A204.1 (cell line): ENCODE measurements at regions not wholly inside any gene's neighbourhood (a gene's known extent, or its start where the extent isn't known, plus 50 kb on each side); places are given as distances from the start of the nearest gene placed in this dataset.
"Not testable (repeated sequence)": the region's sequence is repeated elsewhere in the genome, so short reads cannot be mapped to it uniquely, and the experiment has no call there.

Experiments
- FAIRE-seq: peaks from 2 replicates; lab custom pipeline; 2012; peaks lifted over from hg19 to GRCh38; lab: Jason Lieb, UNC

DNA sequence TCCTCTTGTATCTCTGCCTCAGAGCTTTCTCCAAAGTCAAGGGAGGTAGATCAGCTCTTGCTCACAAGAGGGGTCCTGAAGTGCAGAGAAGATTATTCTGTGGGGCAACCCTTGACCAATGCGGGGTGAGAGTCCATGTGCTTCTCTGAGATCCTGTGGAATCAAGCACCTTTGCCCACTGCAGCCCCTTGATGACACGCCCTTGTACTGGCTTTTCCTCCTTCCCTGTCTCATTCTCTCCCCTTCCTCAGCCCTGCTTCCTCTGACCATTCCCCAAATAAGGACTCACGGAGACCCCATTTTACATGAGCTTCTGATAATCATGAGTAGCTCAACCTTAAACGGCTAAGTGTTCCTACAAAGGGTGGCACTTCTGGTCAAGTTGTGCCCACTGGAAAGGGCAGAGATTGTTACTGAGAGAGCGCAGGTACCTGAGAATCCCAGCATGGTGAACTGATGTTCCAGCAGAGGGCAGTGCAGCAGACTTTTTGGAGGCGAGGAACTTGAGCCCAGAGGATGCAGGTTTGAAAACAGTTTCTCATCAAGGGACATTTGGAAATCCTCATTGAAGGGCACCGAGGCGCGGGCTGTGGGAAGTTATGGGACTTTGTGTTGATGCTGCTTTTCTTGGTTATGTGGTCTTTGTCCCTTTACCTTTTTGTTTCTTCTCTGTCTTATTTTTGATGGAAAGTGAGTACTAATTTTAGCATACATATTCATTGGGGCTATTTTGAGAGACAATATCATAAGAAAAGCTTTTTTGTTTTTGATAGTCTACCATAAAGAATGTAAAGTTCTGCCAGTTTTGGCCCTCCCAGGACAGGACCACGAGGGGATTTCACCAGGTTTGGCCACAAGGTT is 201.3 kb downstream of the RBM46 start:
- no peak for FAIRE-seq

DNA sequence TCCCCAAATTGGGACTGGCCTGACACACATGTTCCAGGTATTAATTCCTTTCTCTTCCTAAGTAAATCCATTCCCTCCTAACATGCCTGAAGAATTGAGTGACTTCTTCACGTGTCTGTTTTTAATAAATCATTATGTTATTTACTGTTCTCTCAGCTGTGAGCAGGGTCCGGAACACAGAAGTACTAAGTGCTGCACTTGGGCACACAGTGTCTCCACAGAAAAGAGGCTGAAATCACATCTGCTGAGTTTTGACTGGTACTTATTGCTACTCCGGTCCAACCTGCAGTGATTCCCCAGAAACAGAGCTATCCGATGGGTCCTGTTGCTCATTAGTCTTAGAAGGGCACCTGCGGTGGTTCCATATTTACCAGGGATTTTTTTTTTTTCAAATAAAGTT is 202.6 kb downstream of the RBM46 start:
- FAIRE-seq = no peak

DNA sequence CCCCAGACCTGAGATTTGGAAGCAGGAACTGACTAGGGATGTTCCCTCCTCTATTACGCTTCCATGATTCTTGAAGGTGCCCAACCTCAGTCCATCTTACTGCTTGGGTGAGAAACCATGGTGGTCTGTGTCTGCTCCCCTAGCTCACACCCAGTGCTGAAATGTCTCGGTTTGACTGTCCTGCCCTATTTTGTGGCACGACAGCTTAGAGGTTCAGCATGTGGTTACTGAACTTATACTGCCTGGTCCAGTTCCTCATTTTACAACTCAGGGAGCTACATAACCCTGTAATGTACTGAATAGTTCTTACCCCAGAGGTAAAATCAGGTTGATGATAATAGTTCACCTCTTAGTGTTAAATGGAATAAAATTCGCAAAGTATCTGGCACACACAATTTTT is 203.1 kb downstream of the RBM46 start:
- FAIRE-seq = no peak

DNA sequence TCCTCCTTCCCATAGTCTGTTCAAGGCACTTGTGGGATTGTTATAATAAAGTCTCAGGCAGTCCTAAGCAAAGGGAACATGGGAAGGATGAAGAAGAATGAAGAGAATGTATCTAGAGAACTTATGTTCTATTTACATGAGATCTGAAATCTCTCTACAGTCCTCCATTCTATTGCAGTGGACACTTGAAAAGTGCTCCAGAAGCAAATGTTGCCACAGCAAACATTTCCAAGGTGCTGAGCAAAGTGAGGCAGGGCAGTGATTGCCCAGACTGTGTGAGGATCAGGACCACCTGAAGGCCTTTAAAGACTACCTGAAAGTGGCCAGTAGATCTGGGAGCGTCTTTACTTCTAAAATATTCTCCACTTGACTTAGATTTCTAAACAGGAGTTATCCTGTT is 203.5 kb downstream of the RBM46 start:
- no peak for FAIRE-seq

DNA sequence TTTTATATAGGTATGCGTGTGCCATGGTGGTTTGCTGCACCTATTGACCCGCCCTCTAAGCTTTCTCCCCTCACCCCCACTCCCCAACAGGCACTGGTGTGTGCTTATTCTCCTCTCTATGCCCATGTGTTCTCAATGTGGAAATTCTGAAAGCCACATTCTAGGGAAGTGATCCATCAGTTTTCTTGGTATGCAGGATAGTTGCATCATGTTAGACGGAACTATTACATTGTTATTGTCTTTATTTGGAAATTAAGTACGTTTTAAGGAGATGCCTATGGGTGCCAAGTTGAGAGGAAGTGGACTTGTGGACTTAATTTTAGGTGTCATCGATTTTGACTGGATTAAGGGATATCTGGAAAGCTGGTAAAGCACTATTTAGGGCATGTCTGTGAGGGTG is 204.6 kb downstream of the RBM46 start:
- FAIRE-seq = no peak

DNA sequence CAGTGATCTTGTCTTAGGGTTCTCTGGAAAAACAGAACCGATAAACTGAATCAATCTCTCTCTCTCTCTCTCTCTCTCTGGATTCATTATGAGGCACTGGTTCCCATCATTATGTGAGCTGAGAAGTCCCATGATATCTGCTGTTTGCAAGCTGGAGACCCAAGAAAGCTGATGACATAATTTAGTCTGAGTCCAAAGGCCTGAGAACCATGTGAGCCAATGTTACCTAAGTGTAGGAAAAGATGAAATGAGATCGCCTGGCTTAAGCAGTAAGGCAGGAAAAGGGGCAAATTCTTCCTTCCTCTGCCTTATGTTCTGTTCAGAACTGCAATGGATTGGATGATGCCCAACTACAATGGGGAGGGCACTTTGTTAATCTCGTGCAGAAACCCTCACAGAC is 207.4 kb downstream of the RBM46 start:
- no peak for FAIRE-seq

DNA sequence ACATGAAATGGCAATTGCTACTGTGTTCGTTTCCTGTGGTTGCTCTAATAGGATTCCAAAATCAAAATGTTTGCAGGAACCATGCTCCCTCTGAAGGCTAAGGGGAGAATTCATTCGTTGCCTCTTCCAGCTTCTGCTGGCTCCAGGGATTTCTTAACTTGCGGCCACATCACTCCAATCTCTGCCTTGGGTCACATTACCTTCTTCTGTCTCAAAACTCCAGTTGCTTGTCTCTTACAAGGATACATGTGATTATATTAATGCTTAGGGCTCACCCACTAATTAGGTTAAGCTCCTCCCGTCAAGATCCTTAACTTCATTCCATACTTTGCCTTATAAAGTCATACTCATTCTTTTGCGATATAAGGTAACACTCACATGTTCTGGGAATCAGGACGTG is 208.4 kb downstream of the RBM46 start:
- no peak for FAIRE-seq

DNA sequence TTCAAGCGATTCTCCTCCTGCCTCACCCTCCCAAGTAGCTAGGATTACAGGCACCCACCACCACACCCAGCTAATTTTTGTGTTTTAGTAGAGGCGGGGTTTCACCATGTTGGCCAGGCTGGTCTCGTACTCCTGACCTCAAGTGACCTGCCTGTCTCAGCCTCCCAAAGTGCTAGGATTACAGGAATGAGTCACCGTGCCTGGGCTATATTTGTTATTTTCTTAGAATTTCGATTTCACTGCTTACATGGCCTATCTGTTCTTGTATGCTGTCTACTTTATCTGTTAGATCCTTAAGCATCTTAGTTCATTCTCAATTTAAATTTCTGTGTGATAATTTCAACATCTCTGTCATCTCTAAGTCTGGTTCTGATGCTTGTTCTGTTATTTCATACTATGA is 210.6 kb upstream of the NPY2R start:
- FAIRE-seq = not testable (repeated sequence)

DNA sequence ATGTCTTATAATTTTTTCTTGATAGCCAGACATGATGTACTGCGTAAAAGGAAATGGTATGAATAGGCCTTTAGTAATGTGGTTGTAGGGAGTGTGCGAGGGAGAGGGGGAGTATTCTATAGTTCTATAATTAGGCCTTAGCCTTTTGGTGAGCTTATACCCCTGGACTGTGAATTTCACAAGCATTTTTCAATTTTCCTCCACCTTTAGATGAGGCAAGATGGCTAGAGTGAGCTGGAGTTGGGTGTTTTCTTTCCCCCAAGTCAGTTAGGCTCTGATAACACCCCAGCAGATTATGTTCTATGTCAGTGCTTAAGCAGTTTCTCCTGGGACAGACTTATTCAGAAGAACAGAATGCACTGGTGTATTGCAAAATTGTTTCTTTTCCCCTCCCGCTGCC is 210.2 kb upstream of the NPY2R start:
- no peak for FAIRE-seq

DNA sequence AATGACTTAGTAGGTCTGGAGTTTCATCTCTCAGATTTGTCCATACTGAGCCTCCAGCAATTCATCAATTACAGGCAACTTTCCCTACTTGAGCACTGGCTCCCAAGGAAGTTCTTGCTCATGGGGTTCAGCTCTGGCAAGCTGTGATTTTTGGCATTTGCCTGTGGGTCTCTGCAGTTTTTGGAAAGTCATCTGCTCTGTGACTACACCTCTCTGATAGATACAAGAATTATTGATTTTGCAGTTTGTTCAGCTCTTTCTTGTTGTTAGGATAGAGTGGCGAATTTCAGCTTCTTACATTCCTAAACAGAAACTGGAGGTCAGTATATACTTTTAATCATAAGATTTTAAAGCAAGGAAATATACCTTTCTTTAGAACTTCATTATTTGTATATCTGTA is 209.7 kb upstream of the NPY2R start:
- FAIRE-seq = no peak

DNA sequence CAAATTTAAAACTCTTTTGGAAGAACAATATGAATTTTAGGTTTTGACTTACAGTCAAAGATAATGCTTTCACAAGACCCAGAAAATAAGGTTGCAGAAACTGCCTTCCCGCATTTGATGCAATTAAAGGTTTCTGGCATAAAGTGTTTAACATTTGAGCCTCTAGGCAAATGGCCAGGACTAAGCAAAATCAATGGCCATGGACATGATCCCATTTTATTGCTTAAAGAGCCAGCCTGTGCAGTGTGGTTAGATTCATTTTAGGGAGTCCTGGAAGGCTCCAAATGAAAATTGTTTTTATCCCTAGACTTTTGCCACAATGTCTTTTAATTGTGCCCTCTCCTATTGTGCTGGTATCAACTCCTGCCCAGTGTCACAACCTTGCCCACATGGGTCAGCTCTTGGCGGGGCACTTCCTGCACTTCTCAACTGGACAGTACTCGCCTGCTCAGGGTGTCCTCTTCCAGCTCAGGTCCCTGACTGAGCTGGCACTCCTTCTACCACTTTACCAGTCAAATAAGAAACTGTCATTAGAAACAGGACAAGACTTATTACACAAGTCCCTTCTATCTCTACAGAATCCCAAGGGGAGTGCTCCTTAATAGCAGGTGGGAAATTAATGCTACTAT is 208.4 kb upstream of the NPY2R start:
- FAIRE-seq = no peak

DNA sequence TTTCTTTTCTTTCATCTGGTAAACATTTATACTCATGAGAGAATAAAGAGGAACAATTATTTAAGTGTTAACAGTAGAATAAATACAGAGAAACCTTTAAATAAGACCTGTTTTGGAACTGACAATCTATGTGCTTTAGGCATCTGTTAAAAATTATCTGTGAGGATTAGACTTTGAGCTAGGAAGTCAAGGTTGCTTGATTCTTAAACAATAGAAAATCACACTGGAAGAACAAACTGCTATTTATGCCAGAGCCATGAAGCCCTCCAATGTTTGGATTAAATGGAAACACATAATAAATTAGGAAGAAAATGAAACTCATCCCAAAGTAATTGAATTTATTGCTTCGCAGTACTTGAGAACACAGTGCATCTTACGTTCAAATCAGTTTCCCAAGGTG is 207.2 kb upstream of the NPY2R start:
- no peak for FAIRE-seq

DNA sequence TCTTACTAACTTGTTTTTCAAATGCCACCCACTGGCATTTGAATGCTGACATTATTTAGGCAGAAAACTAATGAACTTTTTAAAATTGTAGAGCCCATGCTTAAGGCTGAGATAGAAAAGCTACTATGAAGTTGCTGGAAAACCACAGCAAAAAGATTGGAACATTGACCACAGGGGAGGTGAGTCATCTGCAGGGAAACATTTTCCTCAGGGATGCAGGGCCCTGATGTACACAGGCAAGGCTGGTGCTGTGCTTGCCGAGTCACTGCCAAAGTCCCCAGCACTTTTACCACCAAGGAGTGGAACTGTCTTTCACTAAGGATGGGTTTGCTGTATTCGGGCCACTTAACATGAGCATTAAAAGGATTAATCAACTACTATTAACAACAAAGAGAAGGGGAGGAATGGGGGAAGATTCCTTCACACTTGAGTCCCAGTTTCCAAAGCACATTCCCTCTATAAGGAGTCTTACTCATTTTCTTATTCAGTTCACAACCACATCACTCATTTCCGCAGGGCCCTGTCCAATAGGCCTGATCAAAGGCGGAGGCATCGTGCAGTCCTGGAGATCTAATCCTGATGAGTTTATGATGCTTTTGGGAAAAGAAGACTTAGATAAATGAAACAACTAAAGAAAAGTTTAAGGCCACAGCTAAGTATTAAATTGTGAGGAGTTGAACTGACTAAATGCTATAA is 202.9 kb upstream of the NPY2R start:
- FAIRE-seq = no peak

DNA sequence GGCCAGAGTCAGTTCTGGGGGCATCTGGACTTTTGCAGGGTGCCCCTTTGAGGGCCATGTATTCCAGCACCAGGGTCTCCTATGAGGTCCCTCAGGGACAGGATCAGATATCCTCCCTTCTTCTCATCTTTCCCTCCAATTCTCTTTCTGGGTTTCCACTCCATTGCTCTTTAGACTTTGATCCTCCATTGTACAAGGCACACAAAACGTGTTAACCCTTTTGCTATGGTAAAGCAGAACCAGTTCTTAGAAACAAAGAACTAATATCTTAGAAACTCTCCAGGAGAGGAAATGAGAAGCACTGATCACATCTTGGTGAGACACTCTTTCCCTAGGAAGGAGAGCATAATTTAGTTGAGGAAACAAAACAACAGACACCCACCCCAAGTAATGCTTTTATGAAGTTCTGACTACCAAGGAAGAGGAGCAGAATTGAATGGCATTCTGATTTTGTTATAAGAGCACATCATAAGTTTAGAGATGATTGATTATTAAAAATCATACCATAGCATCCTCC is 200.7 kb upstream of the NPY2R start:
- no peak for FAIRE-seq

DNA sequence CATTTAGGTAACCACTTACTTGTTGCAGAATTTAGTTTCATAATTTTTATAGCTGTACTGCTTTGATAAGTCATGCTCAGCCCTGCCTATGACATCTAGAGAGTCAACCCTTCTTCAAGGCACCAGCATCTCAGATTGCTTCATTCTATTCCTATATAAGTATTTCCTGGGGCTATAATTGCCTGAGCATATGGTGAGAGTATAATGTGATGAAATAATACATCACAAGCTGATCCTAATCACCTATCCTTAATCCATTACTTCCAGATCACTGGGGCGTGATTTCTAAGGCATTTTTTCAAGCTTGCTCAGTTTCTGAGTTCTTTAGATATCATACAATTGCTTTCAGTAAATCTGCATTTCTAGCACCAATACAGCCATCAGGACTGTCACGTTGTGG is 200.0 kb upstream of the NPY2R start:
- no peak for FAIRE-seq

DNA sequence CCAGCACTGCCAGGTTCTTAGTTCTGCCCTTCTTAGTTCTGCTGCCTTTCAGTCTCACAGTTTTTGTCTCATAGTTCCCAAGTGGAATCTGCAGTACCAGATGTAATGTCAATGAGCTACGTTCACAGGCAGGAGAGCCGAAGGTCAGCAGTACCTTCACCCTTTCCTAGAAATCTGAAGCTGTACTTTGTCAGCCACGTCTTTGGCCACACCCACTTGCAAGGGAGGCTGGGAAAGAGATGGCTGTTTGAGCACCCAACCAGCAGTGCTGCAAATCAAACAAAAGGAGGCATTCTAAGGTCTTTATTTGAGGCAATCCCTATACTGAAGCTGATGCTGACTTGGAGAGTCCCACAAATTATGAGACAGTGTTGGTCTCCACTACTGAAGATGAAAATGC is 199.1 kb upstream of the NPY2R start:
- FAIRE-seq = no peak

DNA sequence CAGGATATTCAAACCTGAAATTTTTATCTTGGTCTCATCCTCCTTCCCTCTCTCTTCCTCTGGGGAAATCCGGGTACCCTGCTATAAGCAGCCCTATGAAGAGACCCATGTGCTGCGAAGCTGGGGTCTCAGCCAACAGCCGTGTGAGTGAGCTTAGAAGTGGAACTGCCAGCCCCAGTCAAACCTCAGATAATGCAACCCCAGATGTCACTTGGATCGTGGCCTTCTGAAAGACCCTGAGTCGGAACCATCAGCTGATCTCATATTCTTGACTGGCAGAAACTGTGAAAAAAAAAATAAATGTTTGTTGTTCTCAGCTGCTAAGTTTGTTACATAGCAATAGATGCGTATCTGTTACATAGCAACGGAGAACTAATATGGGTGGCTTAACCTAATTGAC is 198.1 kb upstream of the NPY2R start:
- FAIRE-seq = no peak

DNA sequence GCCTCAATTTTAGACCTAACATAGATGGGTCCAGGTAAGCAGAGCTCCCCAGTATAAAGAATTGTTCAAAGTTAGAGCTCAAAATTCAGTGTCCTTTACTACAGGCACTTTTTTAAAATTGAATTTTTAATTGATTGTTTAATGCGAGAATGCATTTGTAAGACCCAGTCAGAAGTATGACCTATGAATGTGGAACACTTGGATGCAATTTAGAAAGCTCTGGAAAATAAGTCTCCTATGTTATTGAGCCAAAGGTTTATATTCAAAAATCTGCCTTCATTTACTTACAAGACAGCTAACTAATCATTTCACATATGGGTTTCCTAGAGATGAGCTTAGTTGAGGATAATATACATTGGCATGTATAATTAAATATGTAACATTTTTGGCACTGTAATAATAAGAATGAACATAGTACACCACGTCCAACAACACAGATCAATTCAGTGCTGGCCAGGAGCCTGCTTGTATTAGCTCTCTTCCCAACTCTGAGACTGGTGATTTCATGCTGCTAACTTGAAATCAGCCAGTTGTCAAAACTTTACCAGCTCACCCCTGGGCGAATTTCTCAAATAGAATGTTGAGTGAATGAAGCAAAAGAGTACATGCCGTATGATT is 197.2 kb upstream of the NPY2R start:
- FAIRE-seq = no peak

DNA sequence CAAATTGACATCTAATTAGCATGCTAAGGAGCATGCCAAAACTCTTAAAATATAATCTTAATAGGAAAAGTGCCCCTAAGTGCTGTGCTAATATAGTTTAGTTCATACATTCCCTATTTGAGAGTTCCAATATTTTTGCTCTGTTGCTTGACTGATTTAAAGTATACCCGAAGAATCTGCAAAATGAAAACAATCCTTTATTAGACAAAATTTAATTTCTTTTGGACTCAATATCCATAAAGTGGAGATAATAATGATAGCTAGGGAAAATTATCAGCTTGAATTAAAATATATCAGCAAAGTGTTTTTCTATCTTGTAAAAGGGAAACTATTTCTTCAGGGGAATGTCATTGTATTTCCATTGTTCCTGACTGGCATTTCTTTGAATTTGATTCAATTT is 196.0 kb upstream of the NPY2R start:
- FAIRE-seq = no peak

DNA sequence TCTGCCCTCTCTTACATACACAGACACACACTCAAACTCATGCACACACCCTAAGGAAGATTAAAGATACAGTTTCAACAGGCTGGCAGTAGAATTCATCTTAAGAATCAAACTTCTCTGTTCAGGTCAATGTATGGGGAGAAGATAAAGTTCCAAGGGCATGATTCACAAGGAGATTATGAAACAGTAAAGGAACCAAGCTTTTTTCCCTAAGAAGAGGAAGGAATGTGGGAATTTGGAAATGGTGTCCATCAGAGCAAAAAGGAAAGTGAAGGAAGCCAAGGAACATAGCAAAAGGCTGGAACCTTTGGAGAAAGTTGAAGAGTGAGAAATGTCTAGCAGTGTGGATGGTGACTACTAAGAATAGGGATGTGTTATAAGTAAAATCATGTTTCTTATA is 191.0 kb upstream of the NPY2R start:
- no peak for FAIRE-seq

DNA sequence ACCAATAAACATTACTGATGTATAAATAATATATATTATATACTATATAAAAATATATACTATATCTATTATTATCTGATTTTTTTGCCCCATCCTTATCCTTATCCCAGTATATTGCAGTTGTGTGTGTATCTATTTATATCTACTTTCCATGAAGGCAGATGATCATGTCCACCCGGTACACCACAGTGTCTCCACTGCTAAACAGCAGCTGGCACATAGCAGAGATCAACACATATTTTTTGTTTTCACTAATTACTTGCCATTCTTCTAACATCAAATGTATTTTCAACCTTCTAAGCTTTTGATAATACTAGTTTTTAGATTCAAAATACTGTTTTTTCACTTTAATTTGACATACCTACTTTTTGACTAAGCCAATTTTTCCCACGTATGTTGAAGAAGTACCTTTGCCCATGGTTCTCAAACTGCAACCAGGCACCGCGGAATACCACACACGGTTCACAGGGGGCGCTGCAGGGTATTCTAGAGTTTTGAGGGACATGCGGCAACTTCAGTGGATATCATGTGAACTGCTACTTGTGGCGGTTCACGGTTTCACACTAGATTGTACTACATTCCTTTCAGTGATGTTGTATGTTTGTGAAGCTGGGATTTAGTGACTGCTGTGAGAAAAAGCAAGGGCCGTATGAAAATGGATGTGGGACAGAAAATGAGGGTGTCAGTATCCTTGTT is 182.5 kb upstream of the NPY2R start:
- no peak for FAIRE-seq

DNA sequence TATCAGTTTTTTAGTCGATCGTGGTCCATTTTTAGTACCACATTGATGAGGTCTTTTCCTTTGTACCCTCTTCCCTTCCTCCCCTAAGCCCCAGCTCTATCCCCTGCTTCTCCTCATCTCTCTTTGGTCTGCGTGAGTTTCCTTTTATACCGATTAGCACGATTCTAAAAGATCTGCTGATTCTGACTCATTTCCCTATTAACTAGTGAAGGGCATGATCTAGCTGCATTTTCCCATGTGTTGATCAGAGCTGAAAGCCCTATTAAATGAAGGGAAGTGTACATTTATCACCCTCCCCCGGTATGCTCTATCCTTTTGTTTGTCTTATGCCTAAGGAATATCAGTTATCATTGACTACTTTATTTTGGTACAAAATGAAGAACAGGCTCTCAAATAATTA is 181.7 kb upstream of the NPY2R start:
- FAIRE-seq = no peak
